Epithelial cell of prostate (primary cell): ENCODE measurements at regions not wholly inside any gene's neighbourhood (a gene's known extent, or its start where the extent isn't known, plus 50 kb on each side); places are given as distances from the start of the nearest gene placed in this dataset.
"Not testable (repeated sequence)": the region's sequence is repeated elsewhere in the genome, so short reads cannot be mapped to it uniquely, and the experiment has no call there.

Source experiments
- DNase-seq: peaks from one replicate; pipeline ENCODE4 v3.0.0-alpha.2; 2011; ENCODE audit warnings: low read depth, low spot score
- H3K27ac ChIP-seq: fragments of 450-650 bp; 2 replicates; pipeline ENCODE4 v1.5.1; 2017; ENCODE audit warnings: mild to moderate bottlenecking

DNA sequence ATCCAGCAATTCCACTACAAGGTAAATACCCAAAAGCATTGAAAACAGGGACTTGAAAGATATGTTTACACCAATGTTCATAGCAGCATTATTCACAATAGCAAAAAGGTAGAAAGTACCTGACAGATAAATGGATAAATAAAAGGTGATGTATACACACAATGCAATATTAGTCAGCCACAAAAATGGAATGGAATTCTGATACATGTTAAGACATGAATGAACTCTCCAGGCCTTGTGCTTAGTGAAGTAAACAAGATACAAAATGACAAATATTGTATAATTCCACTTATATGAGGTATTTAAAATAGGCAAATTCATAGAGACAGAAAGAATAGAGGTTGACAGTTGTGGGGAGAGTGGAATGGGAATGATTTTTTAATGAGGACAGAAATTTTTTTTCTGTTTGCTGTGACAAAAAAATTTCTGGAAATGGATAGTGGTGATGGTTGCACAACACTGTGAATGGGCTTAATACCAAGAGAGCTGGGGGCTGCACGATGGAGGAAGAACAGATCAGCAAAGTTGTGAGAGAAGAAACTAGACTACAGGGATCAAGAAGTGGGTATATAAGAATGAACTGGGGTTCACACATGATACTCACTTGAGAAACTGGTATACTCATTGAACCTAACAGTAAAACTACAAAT, 137.2 kb downstream of the MZT1 start:
- peak; percentile 43 for DNase-seq
- H3K27ac ChIP-seq, result no peak overlapping the region

DNA sequence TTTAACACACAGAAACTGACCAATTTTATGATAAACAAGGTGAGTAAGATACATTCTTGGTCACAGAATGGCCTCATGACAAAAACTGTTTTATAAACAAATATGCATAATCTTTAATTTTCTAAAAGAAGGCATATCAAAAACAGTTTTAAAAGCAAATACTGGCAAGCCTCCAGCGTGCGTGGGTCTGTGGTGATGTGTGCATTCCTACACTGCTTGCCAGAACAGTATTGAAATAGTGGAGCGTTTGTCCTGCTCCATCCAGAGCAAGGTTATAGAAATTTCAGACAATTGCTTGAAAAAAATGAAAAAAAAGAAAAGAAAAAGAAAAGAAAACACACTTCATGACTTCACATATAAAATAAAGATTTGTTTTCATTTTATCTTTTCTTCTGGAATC, 140.9 kb downstream of the MZT1 start:
- no peak for DNase-seq
- H3K27ac ChIP-seq, result no peak overlapping the region

DNA sequence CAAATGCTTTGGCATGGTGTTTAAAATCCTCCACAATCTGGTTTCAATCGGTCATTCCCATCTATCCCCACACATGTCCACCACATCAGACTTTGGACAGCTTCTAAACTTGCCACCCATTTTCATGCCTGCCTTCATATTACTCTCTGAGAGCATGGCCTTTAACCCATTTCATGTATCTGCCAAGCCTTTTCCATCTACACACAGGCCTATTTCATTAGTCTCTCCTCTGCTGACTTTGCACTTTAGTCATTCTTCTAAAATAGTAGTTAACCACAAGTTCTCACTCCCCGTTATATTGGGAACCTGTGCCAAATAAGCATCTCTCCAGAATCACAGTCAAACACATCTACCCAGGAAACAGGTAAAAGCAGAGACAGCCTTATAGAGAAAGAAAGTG, 142.2 kb downstream of the MZT1 start:
- H3K27ac ChIP-seq, result no peak overlapping the region
- DNase-seq, result no peak

- no peak for DNase-seq
Observed at GRCh38 chr13:72571191-72571590, 156.2 kb downstream of the MZT1 start.

GRCh38 chr13:72570019-72570418, 157.4 kb downstream of the MZT1 start:
- no peak for DNase-seq
- H3K27ac ChIP-seq, result no peak overlapping the region

More at GRCh38 chr13:72571191-72571590, 156.2 kb downstream of the MZT1 start:
- no peak overlapping the region for H3K27ac ChIP-seq

- no peak for DNase-seq
- no peak overlapping the region for H3K27ac ChIP-seq
Observed at GRCh38 chr13:72567566-72567965, 159.9 kb downstream of the MZT1 start.

DNA sequence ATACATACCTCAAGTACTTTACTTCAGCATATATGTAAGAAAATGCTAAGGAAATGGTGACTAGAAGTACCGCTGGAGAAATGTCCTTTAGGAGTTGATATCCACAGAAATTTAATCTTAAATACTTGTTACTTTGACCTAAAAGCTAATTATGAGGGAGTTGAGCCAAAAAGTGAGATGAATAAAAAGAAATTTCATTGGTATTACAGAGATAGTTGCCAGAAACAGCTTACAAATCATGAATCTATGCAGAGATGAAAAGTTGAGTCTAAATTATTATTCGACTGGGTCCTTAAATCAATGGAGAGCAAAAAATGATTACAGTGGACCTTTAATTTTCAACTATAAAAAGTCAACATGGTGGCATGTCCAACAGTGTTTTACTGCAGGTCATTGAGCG, 160.9 kb downstream of the MZT1 start:
- no peak overlapping the region for H3K27ac ChIP-seq
- DNase-seq, result no peak

GRCh38 chr13:72565893-72566292, 161.5 kb downstream of the MZT1 start:
- no peak for DNase-seq
- no peak overlapping the region for H3K27ac ChIP-seq

GRCh38 chr13:72562686-72563085, 164.7 kb downstream of the MZT1 start:
- H3K27ac ChIP-seq, result no peak overlapping the region
- no peak for DNase-seq

- DNase-seq, result no peak
- no peak overlapping the region for H3K27ac ChIP-seq
Observed at GRCh38 chr13:72561791-72562190, 165.6 kb downstream of the MZT1 start.

DNA sequence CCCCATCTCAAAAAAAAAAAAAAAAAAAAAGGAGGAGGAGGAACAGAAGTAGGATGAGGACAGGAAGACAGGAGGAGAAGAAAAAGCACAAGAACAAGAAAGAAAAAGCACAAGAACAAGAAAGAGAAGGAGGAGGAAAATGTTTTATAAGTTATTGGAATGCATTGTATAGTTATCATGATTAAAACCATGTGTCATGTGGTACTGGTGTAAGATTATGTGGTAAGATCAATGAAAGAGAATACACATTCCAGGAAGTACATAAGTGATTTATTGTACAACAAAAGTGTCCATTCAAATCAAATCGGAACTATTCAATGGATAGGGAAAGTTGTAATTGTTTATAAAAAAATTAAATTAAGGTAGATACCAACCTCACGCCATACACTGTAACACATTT, 167.7 kb downstream of the MZT1 start:
- DNase-seq, result no peak
- H3K27ac ChIP-seq, result no peak overlapping the region

DNA sequence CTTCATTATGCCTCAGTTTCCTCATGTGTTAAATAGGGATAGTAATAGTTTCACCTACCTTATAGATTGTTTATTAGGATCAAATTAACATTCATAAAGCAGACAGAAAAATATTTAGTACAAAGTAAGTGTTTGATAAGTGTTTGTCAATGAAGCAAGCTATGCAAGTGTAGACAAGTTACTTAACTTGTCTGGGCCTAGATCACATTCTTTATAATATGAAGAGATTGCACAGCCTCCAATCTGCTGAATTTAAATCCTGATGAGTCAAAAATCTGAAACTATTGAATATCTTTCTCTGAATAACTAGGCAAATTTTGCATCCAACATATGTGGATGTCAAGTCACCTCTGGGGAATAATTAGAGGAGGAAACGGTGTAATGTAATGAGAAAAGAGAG, 170.5 kb downstream of the MZT1 start:
- peak; percentile 36 for DNase-seq
- peak overlapping the region; percentile 36 for H3K27ac ChIP-seq

GRCh38 chr13:72555601-72556000, 171.8 kb downstream of the MZT1 start:
- DNase-seq, result no peak
- H3K27ac ChIP-seq, result no peak overlapping the region

- H3K27ac ChIP-seq, result no peak overlapping the region
- DNase-seq, result no peak
Observed at GRCh38 chr13:72552731-72553130, 174.7 kb downstream of the MZT1 start.

- DNase-seq, H3K27ac ChIP-seq: not testable (repeated sequence)
Observed at GRCh38 chr13:72545895-72546294, 181.5 kb downstream of the MZT1 start.

GRCh38 chr13:72545030-72545719, 182.3 kb downstream of the MZT1 start:
- no peak for DNase-seq
- H3K27ac ChIP-seq, result no peak overlapping the region

- no peak for DNase-seq
- H3K27ac ChIP-seq, result no peak overlapping the region
Observed at GRCh38 chr13:72544042-72544441, 183.4 kb downstream of the MZT1 start.

DNA sequence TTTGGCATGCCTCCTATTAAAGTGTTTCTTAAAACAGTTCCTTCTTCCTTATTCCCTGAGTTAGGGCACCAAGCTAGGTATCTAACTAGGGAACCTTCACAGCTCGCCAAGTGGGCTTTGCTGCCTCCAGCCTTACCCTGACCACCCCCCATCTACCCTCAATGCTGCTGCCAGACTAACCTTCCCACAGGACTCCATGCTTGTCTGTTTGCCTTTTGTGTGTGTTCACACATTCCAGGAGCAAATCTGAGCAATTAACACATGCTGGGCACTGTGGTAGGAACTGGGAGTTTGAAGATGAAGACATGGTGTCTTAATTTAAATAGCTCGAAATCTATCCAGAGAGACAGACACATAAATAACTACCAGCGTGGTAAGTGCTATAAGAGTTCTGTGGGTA, 185.2 kb downstream of the MZT1 start:
- no peak for DNase-seq
- H3K27ac ChIP-seq, result peak overlapping the region; percentile 43

DNA sequence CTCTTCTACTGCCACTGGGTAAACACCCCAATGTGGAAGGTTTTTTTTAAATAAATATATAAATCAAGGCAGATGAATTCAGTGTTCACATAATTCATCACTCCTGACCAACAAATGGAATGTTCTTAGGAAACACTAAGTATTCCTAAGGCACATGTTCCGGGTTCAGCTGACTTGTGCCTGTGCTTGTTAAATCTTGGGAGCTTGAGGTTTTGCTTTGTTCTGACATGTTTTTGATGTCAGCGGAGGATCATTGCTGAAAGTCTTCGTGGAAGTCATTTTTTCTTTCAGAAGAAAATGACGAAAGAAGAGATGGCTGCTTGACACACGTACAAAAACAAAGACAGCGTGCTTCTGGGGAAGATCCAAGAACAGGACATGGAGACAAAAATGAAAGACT, 185.8 kb downstream of the MZT1 start:
- H3K27ac ChIP-seq, result peak overlapping the region; percentile 43
- peak; percentile 84 for DNase-seq

DNA sequence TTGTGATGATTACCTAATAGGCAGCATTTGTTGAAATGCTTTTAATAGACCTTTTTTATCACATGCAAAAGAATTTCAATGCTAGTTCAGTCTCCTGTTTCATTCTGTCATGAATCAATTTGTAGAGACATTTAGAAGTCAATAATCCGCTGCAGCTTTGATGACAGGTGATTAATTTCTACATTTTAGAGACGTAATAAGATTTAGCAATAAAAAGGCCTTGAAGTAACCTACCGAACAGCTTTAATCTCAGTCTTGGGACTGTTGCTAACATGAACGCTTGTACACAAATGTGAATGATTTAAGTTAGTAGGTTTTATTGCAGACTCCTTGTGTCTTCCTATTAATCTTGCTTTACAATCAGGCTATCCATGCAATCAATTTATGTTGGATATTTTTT, 186.5 kb downstream of the MZT1 start:
- peak overlapping the region; percentile 43 for H3K27ac ChIP-seq
- DNase-seq, result no peak

DNA sequence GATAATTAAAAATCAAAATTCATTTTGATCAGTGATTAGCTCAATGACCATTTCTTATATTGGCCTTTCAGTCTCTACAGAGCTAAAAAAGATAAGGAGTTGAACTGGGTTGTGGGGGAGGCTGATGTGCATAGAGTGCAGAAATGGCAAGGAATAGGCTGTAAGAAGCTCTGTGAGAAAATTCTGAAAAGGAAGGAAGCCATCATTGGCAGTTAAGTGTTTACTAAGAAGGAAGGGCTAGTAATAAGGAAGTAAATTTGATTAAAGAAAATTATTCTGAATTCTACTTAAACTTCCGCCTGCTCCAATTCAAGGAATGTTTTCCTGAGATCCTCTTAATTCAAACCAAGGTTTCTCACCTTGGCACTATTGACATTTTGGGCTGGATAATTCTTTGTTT, 187.5 kb downstream of the MZT1 start:
- no peak for DNase-seq
- H3K27ac ChIP-seq, result no peak overlapping the region

DNA sequence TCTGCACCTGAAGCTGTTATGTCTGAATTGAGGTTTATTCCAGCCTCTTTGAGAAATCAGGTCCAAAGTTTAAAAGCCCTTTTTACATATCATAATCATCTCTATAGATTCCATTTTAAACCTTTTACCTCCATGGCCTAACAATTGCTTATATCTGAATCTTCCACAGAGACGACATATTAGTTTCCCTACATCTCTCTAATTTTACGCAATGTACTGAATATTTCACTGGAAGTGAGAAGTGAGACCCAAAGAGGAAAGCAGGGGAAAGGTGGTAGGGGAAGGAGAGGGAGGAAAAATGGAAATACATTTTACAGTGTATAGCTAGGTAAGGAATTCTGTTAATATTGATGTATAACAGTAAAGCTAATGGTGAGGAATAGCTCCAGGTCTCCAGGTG, 189.6 kb downstream of the MZT1 start:
- DNase-seq, result no peak
- no peak overlapping the region for H3K27ac ChIP-seq
